Gastrocnemius medialis (tissue), 4 donors: ENCODE measurements at regions not wholly inside any gene's neighbourhood (a gene's known extent, or its start where the extent isn't known, plus 50 kb on each side); places are given as distances from the start of the nearest gene placed in this dataset.

Experiments
- CTCF ChIP-seq, 5 experiments: fragments of 450-650 bp in 3 of 5; fragments of 200-600 bp in 2 of 5; sonication (generic) in 2 of 5; IDR thresholded peaks in 4 of 5; conservative IDR thresholded peaks in 1 of 5; 1 replicate in 4 of 5; 2 replicates in 1 of 5; pipeline ENCODE4 v1.5.1; 2016 to 2019; ENCODE audit warnings: antibody characterized with exemption in 5 of 5, mild to moderate bottlenecking in 3 of 5, moderate library complexity in 3 of 5
- POLR2A ChIP-seq, 2 donors: fragments of 450-650 bp; IDR thresholded peaks; one replicate each; pipeline ENCODE4 v1.6.1; 2017; ENCODE audit warnings: antibody characterized with exemption in 2 of 2, mild to moderate bottlenecking in 2 of 2, moderate library complexity in 2 of 2

GRCh38 chr12:58539295-58539694 is 381.0 kb downstream of the LRIG3 start:
- TF ChIP-seq POLR2A (IDR thresholded peaks at IDR 0.05) (no peak), CTCF (IDR thresholded peaks at IDR 0.05 in 4 of 5, conservative IDR thresholded peaks at IDR 0.05 in 1 of 5) (no peak)
